ENCODE measurements at regions not wholly inside any gene's neighbourhood (a gene's known extent, or its start where the extent isn't known, plus 50 kb on each side); places are given as distances from the start of the nearest gene placed in this dataset.

DNA sequence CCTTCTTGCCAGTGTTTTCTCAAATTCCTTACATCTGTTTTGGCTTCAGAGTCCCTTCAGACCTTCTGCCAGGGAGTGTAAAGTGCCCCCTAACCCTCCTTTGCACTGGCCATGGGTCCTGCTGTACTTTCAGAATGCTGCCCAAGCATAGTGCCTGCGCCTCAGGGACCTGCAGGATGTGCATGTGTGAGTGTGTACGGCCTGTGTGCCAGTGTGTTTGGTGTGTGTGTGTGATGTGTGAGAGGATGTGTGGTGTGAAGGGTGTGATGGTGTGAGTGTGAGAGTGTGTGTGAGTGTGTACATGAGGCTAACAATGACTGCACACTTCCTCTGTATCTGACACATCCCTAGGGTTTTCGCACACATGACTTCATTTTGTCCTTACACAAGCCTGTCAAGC is 265.8 kb upstream of the RAB4A start:
- H3K27ac ChIP-seq (ENCODE audit: low read depth, low read length, poor library complexity, severe bottlenecking): no peak overlapping the region
- H3K4me1 ChIP-seq (ENCODE audit: insufficient read depth, low read length, poor library complexity, severe bottlenecking): no peaks in the 10 kb centered on the region
- no peak for DNase-seq (ENCODE audit: low spot score)
- no peak overlapping the region for H3K4me3 ChIP-seq (ENCODE audit: low read depth, low read length, poor library complexity, severe bottlenecking)
- no peak for TF ChIP-seq EZH2 (IDR thresholded peaks at IDR 0.05; ENCODE audit: borderline replicate concordance, low read depth, low read length, poor library complexity, severe bottlenecking)
- TF ChIP-seq, protein P1, sequence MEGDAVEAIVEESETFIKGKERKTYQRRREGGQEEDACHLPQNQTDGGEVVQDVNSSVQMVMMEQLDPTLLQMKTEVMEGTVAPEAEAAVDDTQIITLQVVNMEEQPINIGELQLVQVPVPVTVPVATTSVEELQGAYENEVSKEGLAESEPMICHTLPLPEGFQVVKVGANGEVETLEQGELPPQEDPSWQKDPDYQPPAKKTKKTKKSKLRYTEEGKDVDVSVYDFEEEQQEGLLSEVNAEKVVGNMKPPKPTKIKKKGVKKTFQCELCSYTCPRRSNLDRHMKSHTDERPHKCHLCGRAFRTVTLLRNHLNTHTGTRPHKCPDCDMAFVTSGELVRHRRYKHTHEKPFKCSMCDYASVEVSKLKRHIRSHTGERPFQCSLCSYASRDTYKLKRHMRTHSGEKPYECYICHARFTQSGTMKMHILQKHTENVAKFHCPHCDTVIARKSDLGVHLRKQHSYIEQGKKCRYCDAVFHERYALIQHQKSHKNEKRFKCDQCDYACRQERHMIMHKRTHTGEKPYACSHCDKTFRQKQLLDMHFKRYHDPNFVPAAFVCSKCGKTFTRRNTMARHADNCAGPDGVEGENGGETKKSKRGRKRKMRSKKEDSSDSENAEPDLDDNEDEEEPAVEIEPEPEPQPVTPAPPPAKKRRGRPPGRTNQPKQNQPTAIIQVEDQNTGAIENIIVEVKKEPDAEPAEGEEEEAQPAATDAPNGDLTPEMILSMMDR (conservative IDR thresholded peaks at IDR 0.05; ENCODE audit: low read depth, low read length): no peak
- H3K36me3 ChIP-seq (ENCODE audit: insufficient read depth, low read length, poor library complexity, severe bottlenecking): no peaks in the 10 kb centered on the region
- CTCF ChIA-PET: no interaction called here
- no peaks in the 10 kb centered on the region for H3K27me3 ChIP-seq (replicated peaks; ENCODE audit: insufficient read depth, low read depth, low read length, poor library complexity)
- H3K9me3 ChIP-seq (ENCODE audit: low read depth, low read length, poor library complexity, severe bottlenecking): no peaks in the 10 kb centered on the region
- BruUV-seq (replicated peaks): no TSS peak
- intact Hi-C loops (cut with micrococcal nuclease; ENCODE audit: unreplicated experiment): no loop called here
- POLR2A ChIA-PET (ENCODE audit: low non-redundant PET): no interaction called here

DNA sequence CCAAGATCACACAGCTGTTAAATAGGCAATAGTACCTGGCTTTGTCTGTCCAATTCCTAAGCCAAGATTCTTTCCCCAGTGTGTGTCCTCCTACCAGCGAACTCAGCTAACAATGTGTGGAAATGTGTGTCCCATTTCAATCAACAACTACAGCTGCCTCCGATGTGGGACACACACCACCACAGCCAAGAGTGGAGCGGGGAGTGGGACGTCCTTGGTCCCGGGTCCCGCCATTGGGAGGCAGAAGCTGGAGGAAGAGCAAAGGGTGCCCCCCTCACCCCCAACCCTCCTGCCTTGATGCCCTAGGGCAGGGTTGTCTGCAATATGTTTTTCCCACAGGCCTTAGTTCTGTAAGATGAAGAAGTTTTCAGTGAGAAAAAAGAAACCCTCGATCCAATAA is 265.4 kb upstream of the RAB4A start:
- Histone ChIP-seq H3K36me3 (ENCODE audit: insufficient read depth, low read length, poor library complexity, severe bottlenecking) (no peaks in the 10 kb centered on the region), H3K27me3 (replicated peaks; ENCODE audit: insufficient read depth, low read depth, low read length, poor library complexity) (no peaks in the 10 kb centered on the region), H3K27ac (ENCODE audit: low read depth, low read length, poor library complexity, severe bottlenecking) (no peak overlapping the region), H3K9me3 (ENCODE audit: low read depth, low read length, poor library complexity, severe bottlenecking) (no peaks in the 10 kb centered on the region), H3K4me3 (ENCODE audit: low read depth, low read length, poor library complexity, severe bottlenecking) (no peak overlapping the region), H3K4me1 (ENCODE audit: insufficient read depth, low read length, poor library complexity, severe bottlenecking) (no peaks in the 10 kb centered on the region)
- POLR2A ChIA-PET (ENCODE audit: low non-redundant PET): no interaction called here
- intact Hi-C loops (cut with micrococcal nuclease; ENCODE audit: unreplicated experiment): no loop called here
- CTCF ChIA-PET: no interaction called here
- BruUV-seq (replicated peaks): no TSS peak
- DNase-seq (ENCODE audit: low spot score): no peak
- TF ChIP-seq, protein P1 (conservative IDR thresholded peaks at IDR 0.05; ENCODE audit: low read depth, low read length): no peak
- TF ChIP-seq EZH2 (IDR thresholded peaks at IDR 0.05; ENCODE audit: borderline replicate concordance, low read depth, low read length, poor library complexity, severe bottlenecking): no peak

DNA sequence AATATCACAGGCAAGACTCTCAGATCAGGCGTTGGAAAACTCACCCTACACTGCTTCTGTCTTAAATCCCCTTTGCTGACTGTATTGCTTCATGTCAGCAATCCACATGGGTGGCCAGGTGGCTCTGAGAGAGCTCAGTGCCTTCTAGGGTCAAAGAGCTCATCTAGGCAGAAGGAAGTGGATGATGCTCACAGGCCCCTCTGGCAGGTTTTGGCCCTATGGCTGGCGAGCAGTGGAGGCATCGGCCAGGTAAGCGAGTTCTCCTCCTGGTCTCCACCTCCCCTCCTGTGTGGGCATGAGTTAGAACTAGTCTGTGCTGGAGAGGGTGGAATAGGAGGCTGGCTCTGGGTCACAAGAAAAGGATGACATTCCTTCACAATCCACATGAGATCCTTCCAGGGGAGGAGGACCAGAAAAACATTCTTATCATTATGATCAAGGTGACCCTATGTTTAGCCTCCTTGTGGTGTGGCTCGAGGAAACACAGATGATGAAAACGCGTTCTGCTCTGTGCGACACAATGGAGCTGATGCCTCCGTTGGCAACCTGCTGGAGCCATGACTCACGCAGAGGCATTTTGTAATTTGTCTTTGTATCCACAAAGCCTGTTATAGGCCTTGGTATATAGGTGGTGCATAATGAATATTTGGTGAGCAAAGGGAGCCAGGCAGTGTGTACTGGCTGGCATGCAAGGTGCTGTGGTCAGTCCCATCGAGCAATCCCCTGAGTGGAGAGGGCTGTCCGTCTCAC is 264.6 kb upstream of the RAB4A start:
- H3K4me3 ChIP-seq (ENCODE audit: low read depth, low read length, poor library complexity, severe bottlenecking): no peak overlapping the region
- POLR2A ChIA-PET (ENCODE audit: low non-redundant PET): no interaction called here
- intact Hi-C loops (cut with micrococcal nuclease; ENCODE audit: unreplicated experiment): no loop called here
- H3K27me3 ChIP-seq (replicated peaks; ENCODE audit: insufficient read depth, low read depth, low read length, poor library complexity): no peaks in the 10 kb centered on the region
- H3K36me3 ChIP-seq (ENCODE audit: insufficient read depth, low read length, poor library complexity, severe bottlenecking): no peaks in the 10 kb centered on the region
- no peak for DNase-seq (ENCODE audit: low spot score)
- no peaks in the 10 kb centered on the region for H3K9me3 ChIP-seq (ENCODE audit: low read depth, low read length, poor library complexity, severe bottlenecking)
- no peaks in the 10 kb centered on the region for H3K4me1 ChIP-seq (ENCODE audit: insufficient read depth, low read length, poor library complexity, severe bottlenecking)
- H3K27ac ChIP-seq (ENCODE audit: low read depth, low read length, poor library complexity, severe bottlenecking): no peak overlapping the region
- BruUV-seq (replicated peaks): no TSS peak
- CTCF ChIA-PET: no interaction called here
- TF ChIP-seq, protein P1 (conservative IDR thresholded peaks at IDR 0.05; ENCODE audit: low read depth, low read length): no peak
- no peak for TF ChIP-seq EZH2 (IDR thresholded peaks at IDR 0.05; ENCODE audit: borderline replicate concordance, low read depth, low read length, poor library complexity, severe bottlenecking)
